ENCODE measurements at regions not wholly inside any gene's neighbourhood (a gene's known extent, or its start where the extent isn't known, plus 50 kb on each side); places are given as distances from the start of the nearest gene placed in this dataset.

DNA sequence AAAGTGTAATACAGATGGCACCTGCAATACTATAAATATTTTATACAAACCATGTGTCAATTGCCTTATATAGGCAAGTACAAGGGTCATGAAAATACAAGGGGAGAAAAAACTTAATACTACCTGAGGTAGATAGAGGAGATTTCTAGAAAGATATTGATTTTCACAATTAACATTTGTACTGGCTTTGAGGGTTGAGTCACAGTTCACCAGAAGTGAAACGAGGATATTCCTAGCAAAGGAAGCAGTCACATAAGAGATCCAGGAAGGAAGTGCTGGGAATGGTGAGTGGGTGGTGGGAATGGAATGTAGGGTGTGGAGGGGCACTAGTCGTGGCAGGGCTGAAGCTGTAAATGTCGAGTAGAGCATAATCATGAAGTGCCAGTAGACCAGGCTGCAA, 108.7 kb downstream of the P2RY1 start:
- Histone ChIP-seq H2BK12ac (ENCODE audit: low read length in 2 of 2) (no peak overlapping the region), H3K27me3 (ENCODE audit: control insufficient read depth in 1 of 2, insufficient read depth in 1 of 2, low read length in 2 of 2) (no peaks in the 10 kb centered on the region), H3K4me1 (ENCODE audit: control insufficient read depth, insufficient read depth, low read depth, low read length) (no peaks in the 10 kb centered on the region), H4K8ac (ENCODE audit: low read length) (no peak overlapping the region), H3K4ac (ENCODE audit: low read depth in 1 of 2, low read length in 2 of 2) (no peak overlapping the region), H4K91ac (ENCODE audit: low read length) (no peak overlapping the region), H3K4me3 (ENCODE audit: insufficient read depth in 1 of 2, low read depth in 1 of 2, low read length in 2 of 2) (no peak overlapping the region), H3K9ac (ENCODE audit: low read length) (no peak overlapping the region), H2AFZ (ENCODE audit: low read depth, low read length) (peak overlapping the region; percentile 81), H3K27ac (ENCODE audit: low read length, poor library complexity, severe bottlenecking) (no peak overlapping the region), H2BK120ac (ENCODE audit: low read depth, low read length) (no peak overlapping the region), H3K36me3 (ENCODE audit: control insufficient read depth in 1 of 2, insufficient read depth in 2 of 2, low read depth in 1 of 2, low read length in 2 of 2) (no peaks in the 10 kb centered on the region), H3K4me2 (ENCODE audit: low read length, poor library complexity, severe bottlenecking) (peak overlapping the region; percentile 11), H2BK5ac (ENCODE audit: low read depth, low read length, poor library complexity, severe bottlenecking) (no peak overlapping the region), H3K18ac (ENCODE audit: low read depth in 1 of 2, low read length in 2 of 2) (peak overlapping the region in 1 of 2 experiments; percentile 22), H2AK5ac (ENCODE audit: low read length, severe bottlenecking) (no peak overlapping the region), H3K14ac (ENCODE audit: low read length in 2 of 2) (peak overlapping the region in 1 of 2 experiments; percentile 87), H2BK15ac (ENCODE audit: low read depth, poor library complexity, severe bottlenecking) (no peak overlapping the region), H3K79me1 (replicated peaks; ENCODE audit: low read length, poor library complexity, severe bottlenecking) (no peaks in the 10 kb centered on the region), H3K9me3 (ENCODE audit: control insufficient read depth, low read length) (no peaks in the 10 kb centered on the region), H3K23ac (ENCODE audit: low read length in 2 of 2) (no peak overlapping the region)
- 24% methylated on average over 3 of the region's 3 CpGs for WGBS
- DNase-seq: peak; percentile 9

DNA sequence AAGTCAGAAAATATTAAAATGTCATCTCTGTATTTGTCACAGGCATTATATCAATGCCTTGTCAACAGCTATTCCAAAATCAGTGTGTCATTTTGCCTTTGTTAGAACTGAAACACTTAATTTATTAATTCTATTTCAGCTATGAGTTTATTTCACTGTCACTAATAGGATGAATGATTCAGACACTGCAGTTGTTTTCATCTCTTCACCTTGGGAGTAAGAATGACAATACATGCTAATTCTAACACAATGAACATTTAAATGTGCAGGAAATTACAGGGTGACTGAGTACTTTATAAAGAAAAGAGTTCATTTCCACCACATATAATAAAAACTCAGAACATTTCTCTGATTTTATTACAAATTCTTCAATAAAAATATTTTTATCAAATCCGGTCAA, 109.7 kb downstream of the P2RY1 start:
- Histone ChIP-seq H3K23ac (ENCODE audit: low read length in 2 of 2) (no peak overlapping the region), H3K36me3 (ENCODE audit: control insufficient read depth in 1 of 2, insufficient read depth in 2 of 2, low read depth in 1 of 2, low read length in 2 of 2) (no peaks in the 10 kb centered on the region), H3K9me3 (ENCODE audit: control insufficient read depth, low read length) (no peaks in the 10 kb centered on the region), H2AK5ac (ENCODE audit: low read length, severe bottlenecking) (no peak overlapping the region), H3K18ac (ENCODE audit: low read depth in 1 of 2, low read length in 2 of 2) (no peak overlapping the region), H3K4me3 (ENCODE audit: insufficient read depth in 1 of 2, low read depth in 1 of 2, low read length in 2 of 2) (no peak overlapping the region), H2BK12ac (ENCODE audit: low read length in 2 of 2) (no peak overlapping the region), H2BK120ac (ENCODE audit: low read depth, low read length) (no peak overlapping the region), H2BK15ac (ENCODE audit: low read depth, poor library complexity, severe bottlenecking) (no peak overlapping the region), H3K4me2 (ENCODE audit: low read length, poor library complexity, severe bottlenecking) (no peak overlapping the region), H3K79me1 (replicated peaks; ENCODE audit: low read length, poor library complexity, severe bottlenecking) (no peaks in the 10 kb centered on the region), H3K27ac (ENCODE audit: low read length, poor library complexity, severe bottlenecking) (no peak overlapping the region), H3K14ac (ENCODE audit: low read length in 2 of 2) (no peak overlapping the region), H2BK5ac (ENCODE audit: low read depth, low read length, poor library complexity, severe bottlenecking) (no peak overlapping the region), H3K9ac (ENCODE audit: low read length) (no peak overlapping the region), H3K27me3 (ENCODE audit: control insufficient read depth in 1 of 2, insufficient read depth in 1 of 2, low read length in 2 of 2) (no peaks in the 10 kb centered on the region), H3K4ac (ENCODE audit: low read depth in 1 of 2, low read length in 2 of 2) (no peak overlapping the region), H4K91ac (ENCODE audit: low read length) (no peak overlapping the region), H2AFZ (ENCODE audit: low read depth, low read length) (no peak overlapping the region), H4K8ac (ENCODE audit: low read length) (no peak overlapping the region), H3K4me1 (ENCODE audit: control insufficient read depth, insufficient read depth, low read depth, low read length) (no peaks in the 10 kb centered on the region)
- no CpG with 5 or more reads among the region's 1 CpG for WGBS
- no peak for DNase-seq

DNA sequence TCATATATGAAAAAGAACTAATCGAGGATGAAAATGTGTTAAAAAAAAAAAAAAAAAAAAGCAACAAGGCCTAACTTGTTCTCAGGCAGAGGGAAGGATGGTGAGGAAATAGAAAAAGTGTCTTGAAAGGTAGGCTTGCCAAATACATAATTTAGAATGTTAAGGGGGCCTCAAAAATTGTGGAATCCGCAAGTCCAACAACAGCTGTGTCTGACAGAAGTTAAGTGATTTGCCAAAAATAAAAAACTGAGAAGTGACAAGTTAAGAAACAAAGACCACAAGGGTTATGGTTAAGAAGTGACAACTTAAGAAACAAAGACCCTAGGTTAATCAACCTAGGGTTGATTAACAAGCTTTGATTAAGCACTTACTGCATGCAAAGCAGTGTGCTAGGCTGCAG, 110.6 kb downstream of the P2RY1 start:
- no peaks in the 10 kb centered on the region for H3K27me3 ChIP-seq (ENCODE audit: control insufficient read depth in 1 of 2, insufficient read depth in 1 of 2, low read length in 2 of 2)
- no peak overlapping the region for H2BK5ac ChIP-seq (ENCODE audit: low read depth, low read length, poor library complexity, severe bottlenecking)
- H4K8ac ChIP-seq (ENCODE audit: low read length): no peak overlapping the region
- H3K4me1 ChIP-seq (ENCODE audit: control insufficient read depth, insufficient read depth, low read depth, low read length): no peaks in the 10 kb centered on the region
- H3K23ac ChIP-seq (ENCODE audit: low read length in 2 of 2): no peak overlapping the region
- no peak overlapping the region for H2AFZ ChIP-seq (ENCODE audit: low read depth, low read length)
- WGBS: 95% methylated on average over 2 of the region's 2 CpGs
- H3K4me2 ChIP-seq (ENCODE audit: low read length, poor library complexity, severe bottlenecking): no peak overlapping the region
- H3K9me3 ChIP-seq (ENCODE audit: control insufficient read depth, low read length): no peaks in the 10 kb centered on the region
- DNase-seq: no peak
- no peak overlapping the region for H3K14ac ChIP-seq (ENCODE audit: low read length in 2 of 2)
- H3K4me3 ChIP-seq (ENCODE audit: insufficient read depth in 1 of 2, low read depth in 1 of 2, low read length in 2 of 2): no peak overlapping the region
- no peaks in the 10 kb centered on the region for H3K36me3 ChIP-seq (ENCODE audit: control insufficient read depth in 1 of 2, insufficient read depth in 2 of 2, low read depth in 1 of 2, low read length in 2 of 2)
- no peak overlapping the region for H2BK120ac ChIP-seq (ENCODE audit: low read depth, low read length)
- no peak overlapping the region for H2AK5ac ChIP-seq (ENCODE audit: low read length, severe bottlenecking)
- H4K91ac ChIP-seq (ENCODE audit: low read length): no peak overlapping the region
- no peak overlapping the region for H3K9ac ChIP-seq (ENCODE audit: low read length)
- H2BK15ac ChIP-seq (ENCODE audit: low read depth, poor library complexity, severe bottlenecking): no peak overlapping the region
- H3K4ac ChIP-seq (ENCODE audit: low read depth in 1 of 2, low read length in 2 of 2): no peak overlapping the region
- H3K18ac ChIP-seq (ENCODE audit: low read depth in 1 of 2, low read length in 2 of 2): no peak overlapping the region
- no peak overlapping the region for H3K27ac ChIP-seq (ENCODE audit: low read length, poor library complexity, severe bottlenecking)
- H3K79me1 ChIP-seq (replicated peaks; ENCODE audit: low read length, poor library complexity, severe bottlenecking): no peaks in the 10 kb centered on the region
- H2BK12ac ChIP-seq (ENCODE audit: low read length in 2 of 2): peak overlapping the region in 1 of 2 experiments; percentile 54

DNA sequence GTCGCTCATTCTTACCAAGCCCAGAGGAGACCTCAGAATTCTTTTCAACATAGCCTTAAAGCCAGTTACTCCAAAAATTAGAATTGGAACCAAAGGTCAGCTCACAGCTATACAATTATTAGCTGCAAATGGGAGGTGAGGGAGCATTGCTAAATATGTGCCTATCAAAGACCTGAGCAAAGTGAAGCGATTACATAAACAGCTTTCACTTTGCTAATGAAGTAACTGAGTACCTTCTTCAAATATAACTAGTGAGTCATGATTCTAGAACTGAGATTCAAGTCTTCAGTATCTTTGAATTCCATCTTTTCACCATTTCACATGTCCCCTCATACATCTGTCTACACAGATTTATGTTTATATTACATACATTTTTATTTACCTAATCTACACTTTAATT, 122.6 kb downstream of the P2RY1 start:
- no peak overlapping the region for H3K18ac ChIP-seq (ENCODE audit: low read depth in 1 of 2, low read length in 2 of 2)
- H3K14ac ChIP-seq (ENCODE audit: low read length in 2 of 2): no peak overlapping the region
- no peaks in the 10 kb centered on the region for H3K27me3 ChIP-seq (ENCODE audit: control insufficient read depth in 1 of 2, insufficient read depth in 1 of 2, low read length in 2 of 2)
- no peak overlapping the region for H2BK5ac ChIP-seq (ENCODE audit: low read depth, low read length, poor library complexity, severe bottlenecking)
- H3K4me2 ChIP-seq (ENCODE audit: low read length, poor library complexity, severe bottlenecking): no peak overlapping the region
- no peak for DNase-seq
- no peak overlapping the region for H4K8ac ChIP-seq (ENCODE audit: low read length)
- no peak overlapping the region for H3K4ac ChIP-seq (ENCODE audit: low read depth in 1 of 2, low read length in 2 of 2)
- no peak overlapping the region for H2AFZ ChIP-seq (ENCODE audit: low read depth, low read length)
- H3K9ac ChIP-seq (ENCODE audit: low read length): no peak overlapping the region
- 92% methylated on average over 2 of the region's 2 CpGs for WGBS
- no peak overlapping the region for H3K23ac ChIP-seq (ENCODE audit: low read length in 2 of 2)
- H4K91ac ChIP-seq (ENCODE audit: low read length): no peak overlapping the region
- no peaks in the 10 kb centered on the region for H3K4me1 ChIP-seq (ENCODE audit: control insufficient read depth, insufficient read depth, low read depth, low read length)
- H2BK12ac ChIP-seq (ENCODE audit: low read length in 2 of 2): no peak overlapping the region
- H2BK120ac ChIP-seq (ENCODE audit: low read depth, low read length): no peak overlapping the region
- H3K36me3 ChIP-seq (ENCODE audit: control insufficient read depth in 1 of 2, insufficient read depth in 2 of 2, low read depth in 1 of 2, low read length in 2 of 2): no peaks in the 10 kb centered on the region
- no peaks in the 10 kb centered on the region for H3K9me3 ChIP-seq (ENCODE audit: control insufficient read depth, low read length)
- H2BK15ac ChIP-seq (ENCODE audit: low read depth, poor library complexity, severe bottlenecking): no peak overlapping the region
- no peak overlapping the region for H2AK5ac ChIP-seq (ENCODE audit: low read length, severe bottlenecking)
- no peaks in the 10 kb centered on the region for H3K79me1 ChIP-seq (replicated peaks; ENCODE audit: low read length, poor library complexity, severe bottlenecking)
- H3K27ac ChIP-seq (ENCODE audit: low read length, poor library complexity, severe bottlenecking): no peak overlapping the region
- no peak overlapping the region for H3K4me3 ChIP-seq (ENCODE audit: insufficient read depth in 1 of 2, low read depth in 1 of 2, low read length in 2 of 2)
